Lung (tissue), 11 donors: ENCODE measurements at regions not wholly inside any gene's neighbourhood (a gene's known extent, or its start where the extent isn't known, plus 50 kb on each side); places are given as distances from the start of the nearest gene placed in this dataset.

Source experiments
- ATAC-seq: fragments of 200-7000 bp; cut with Tn5 transposase; one replicate; pipeline ENCODE4 v1.9.1; 2020; ENCODE audit warnings: moderate number of reproducible peaks; ENCODE audit not compliant: insufficient read depth, low FRiP score
- DNase-seq, 3 donors: peaks; one replicate each; pipeline ENCODE4 v3.0.0-alpha.2; 2013 to 2017
- H3K27ac ChIP-seq, 2 donors: one replicate each; pipeline ENCODE4 v1.5.1; 2013; ENCODE audit warnings: mild to moderate bottlenecking in 2 of 2, moderate library complexity in 2 of 2, control low read depth in 1 of 2, inconsistent platforms in 1 of 2, low read depth in 1 of 2, low read length in 1 of 2
- H3K27me3 ChIP-seq, 3 donors: one replicate each; pipeline ENCODE4 v1.5.1; 2013; ENCODE audit warnings: low read length in 2 of 3; ENCODE audit not compliant: control insufficient read depth in 3 of 3, insufficient read depth in 3 of 3
- H3K36me3 ChIP-seq, 4 donors: one replicate each; pipeline ENCODE4 v1.5.1; 2013; ENCODE audit warnings: low read length in 4 of 4, mild to moderate bottlenecking in 1 of 4, moderate library complexity in 1 of 4; ENCODE audit not compliant: control insufficient read depth in 4 of 4, insufficient read depth in 4 of 4
- H3K4me1 ChIP-seq, 5 donors: one replicate each; pipeline ENCODE4 v1.5.1; 2013; ENCODE audit warnings: low read length in 5 of 5, mild to moderate bottlenecking in 2 of 5, moderate library complexity in 1 of 5; ENCODE audit not compliant: control insufficient read depth in 5 of 5, insufficient read depth in 5 of 5
- H3K4me3 ChIP-seq: one replicate; pipeline ENCODE4 v1.5.1; 2013; ENCODE audit warnings: mild to moderate bottlenecking, control low read depth, moderate library complexity
- H3K9ac ChIP-seq, 2 donors: one replicate each; pipeline ENCODE4 v1.5.1; 2013; ENCODE audit warnings: low read length in 2 of 2, control low read depth in 1 of 2; ENCODE audit not compliant: insufficient read depth in 1 of 2
- H3K9me3 ChIP-seq, 4 donors: one replicate each; pipeline ENCODE4 v1.5.1; 2013; ENCODE audit warnings: low read length in 3 of 4, mild to moderate bottlenecking in 1 of 4, moderate library complexity in 1 of 4; ENCODE audit not compliant: control insufficient read depth in 4 of 4, insufficient read depth in 3 of 4
- WGBS, 2 donors: extraction: QIAGEN DNeasy Blood & Tissue Kit; methylation state at CpG; one replicate each; pipeline ENCODE4 v1.1.7; 2013; 5-methylcytosine and 5-hydroxymethylcytosine counted together
- TF ChIP-seq, protein P1 (sequence below): IDR thresholded peaks from 2 replicates; pipeline ENCODE4 v1.5.1; 2012; ENCODE audit warnings: mild to moderate bottlenecking; ENCODE audit errors: control extremely low read depth, extremely low read depth
- donor health status: control.
- donor health status: control.
- donor health status: Bipolar disorder and iron deficiency.
- donor health status: healthy.
- donor health status: DM: yes; HTN: yes; CAD: no.

- H3K9ac ChIP-seq, result no peak overlapping the region
- 54 to 63% methylated on average over 6 of the region's 6 CpGs for WGBS, 2 donors
- no peak overlapping the region for H3K4me3 ChIP-seq
- no peaks in the 10 kb centered on the region for H3K9me3 ChIP-seq
- TF ChIP-seq, protein P1, sequence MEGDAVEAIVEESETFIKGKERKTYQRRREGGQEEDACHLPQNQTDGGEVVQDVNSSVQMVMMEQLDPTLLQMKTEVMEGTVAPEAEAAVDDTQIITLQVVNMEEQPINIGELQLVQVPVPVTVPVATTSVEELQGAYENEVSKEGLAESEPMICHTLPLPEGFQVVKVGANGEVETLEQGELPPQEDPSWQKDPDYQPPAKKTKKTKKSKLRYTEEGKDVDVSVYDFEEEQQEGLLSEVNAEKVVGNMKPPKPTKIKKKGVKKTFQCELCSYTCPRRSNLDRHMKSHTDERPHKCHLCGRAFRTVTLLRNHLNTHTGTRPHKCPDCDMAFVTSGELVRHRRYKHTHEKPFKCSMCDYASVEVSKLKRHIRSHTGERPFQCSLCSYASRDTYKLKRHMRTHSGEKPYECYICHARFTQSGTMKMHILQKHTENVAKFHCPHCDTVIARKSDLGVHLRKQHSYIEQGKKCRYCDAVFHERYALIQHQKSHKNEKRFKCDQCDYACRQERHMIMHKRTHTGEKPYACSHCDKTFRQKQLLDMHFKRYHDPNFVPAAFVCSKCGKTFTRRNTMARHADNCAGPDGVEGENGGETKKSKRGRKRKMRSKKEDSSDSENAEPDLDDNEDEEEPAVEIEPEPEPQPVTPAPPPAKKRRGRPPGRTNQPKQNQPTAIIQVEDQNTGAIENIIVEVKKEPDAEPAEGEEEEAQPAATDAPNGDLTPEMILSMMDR, result no peak
- DNase-seq, result no peak
- no peaks in the 10 kb centered on the region for H3K27me3 ChIP-seq
- ATAC-seq, result no peak
- H3K27ac ChIP-seq, result no peak overlapping the region
- H3K4me1 ChIP-seq, result no peaks in the 10 kb centered on the region
- H3K36me3 ChIP-seq, result no peaks in the 10 kb centered on the region
Measured at GRCh38 chr5:35416217-35416988, 186.1 kb upstream of the PRLR start.

GRCh38 chr5:35415309-35415708 is 185.0 kb upstream of the PRLR start:
- no peaks in the 10 kb centered on the region for H3K4me1 ChIP-seq
- H3K4me3 ChIP-seq, result no peak overlapping the region
- no peaks in the 10 kb centered on the region for H3K36me3 ChIP-seq
- no peaks in the 10 kb centered on the region for H3K9me3 ChIP-seq
- TF ChIP-seq, protein P1, result no peak
- H3K9ac ChIP-seq, result no peak overlapping the region
- WGBS, 2 donors, result 95% methylated on average over 2 of the region's 2 CpGs
- no peak for DNase-seq
- no peak for ATAC-seq
- H3K27ac ChIP-seq, result no peak overlapping the region
- H3K27me3 ChIP-seq, result no peaks in the 10 kb centered on the region

GRCh38 chr5:35409361-35409760 is 179.1 kb upstream of the PRLR start:
- 79 to 92% methylated on average over 1 of the region's 1 CpG for WGBS, 2 donors
- Histone ChIP-seq H3K27me3 (no peaks in the 10 kb centered on the region), H3K9me3 (peaks cover 0 to 4% (median 0%) of the 10 kb centered on the region in 4 donors), H3K36me3 (no peaks in the 10 kb centered on the region), H3K4me3 (no peak overlapping the region), H3K27ac (no peak overlapping the region), H3K9ac (no peak overlapping the region), H3K4me1 (no peaks in the 10 kb centered on the region)
- DNase-seq (no peak), ATAC-seq (no peak)
- TF ChIP-seq, protein P1, result no peak

- DNase-seq (no peak), ATAC-seq (no peak)
- Histone ChIP-seq H3K27ac (no peak overlapping the region), H3K4me3 (no peak overlapping the region), H3K4me1 (no peaks in the 10 kb centered on the region), H3K36me3 (no peaks in the 10 kb centered on the region), H3K9me3 (peaks cover 0 to 4% (median 0%) of the 10 kb centered on the region in 4 donors), H3K9ac (no peak overlapping the region), H3K27me3 (no peaks in the 10 kb centered on the region)
- 56 to 75% methylated on average over 2 of the region's 2 CpGs for WGBS, 2 donors
- TF ChIP-seq, protein P1, result no peak
Measured at GRCh38 chr5:35408146-35408545, 177.9 kb upstream of the PRLR start.
